NCI-H1105 (cell line): ENCODE measurements at regions not wholly inside any gene's neighbourhood (a gene's known extent, or its start where the extent isn't known, plus 50 kb on each side); places are given as distances from the start of the nearest gene placed in this dataset.
"Not testable (repeated sequence)": the region's sequence is repeated elsewhere in the genome, so short reads cannot be mapped to it uniquely, and the experiment has no call there.

Experiments
- DNase-seq: peaks from one replicate; lab custom pipeline; 2025; lab: John Stamatoyannopoulos, UW

GRCh38 chr2:21966139-21966538 is 842.4 kb downstream of the TDRD15 start:
- no peak for DNase-seq

- DNase-seq, result no peak
These were observed 847.2 kb downstream of the TDRD15 start for GRCh38 chr2:21970971-21971370.

- DNase-seq, result no peak
These were observed 848.8 kb downstream of the TDRD15 start for GRCh38 chr2:21972586-21972985.

GRCh38 chr2:21981127-21981526 is 857.4 kb downstream of the TDRD15 start:
- no peak for DNase-seq

- no peak for DNase-seq
These were observed 869.2 kb downstream of the TDRD15 start for GRCh38 chr2:21993002-21993401.

GRCh38 chr2:21996339-21996738 is 872.6 kb downstream of the TDRD15 start:
- no peak for DNase-seq

- DNase-seq, result no peak
These were observed 875.8 kb downstream of the TDRD15 start for GRCh38 chr2:21999522-21999921.

- no peak for DNase-seq
These were observed 878.3 kb downstream of the TDRD15 start for GRCh38 chr2:22002066-22002465.

GRCh38 chr2:22003270-22003669 is 879.5 kb downstream of the TDRD15 start:
- DNase-seq, result no peak

GRCh38 chr2:22011048-22011447 is 887.3 kb downstream of the TDRD15 start:
- no peak for DNase-seq

- DNase-seq, result no peak
These were observed 896.4 kb downstream of the TDRD15 start for GRCh38 chr2:22020091-22020742.

GRCh38 chr2:22027345-22028005 is 903.7 kb downstream of the TDRD15 start:
- no peak for DNase-seq

- no peak for DNase-seq
These were observed 911.6 kb downstream of the TDRD15 start for GRCh38 chr2:22035361-22035830.

GRCh38 chr2:22037274-22037673 is 913.5 kb downstream of the TDRD15 start:
- no peak for DNase-seq

- DNase-seq, result no peak
These were observed 920.0 kb downstream of the TDRD15 start for GRCh38 chr2:22043784-22044183.

GRCh38 chr2:22055784-22056620 is 932.2 kb downstream of the TDRD15 start:
- no peak for DNase-seq

GRCh38 chr2:22056621-22057132 is 932.9 kb downstream of the TDRD15 start:
- no peak for DNase-seq

GRCh38 chr2:22062679-22063078 is 938.9 kb downstream of the TDRD15 start:
- DNase-seq, result no peak

- DNase-seq, result no peak
These were observed 952.7 kb downstream of the TDRD15 start for GRCh38 chr2:22076454-22076853.

GRCh38 chr2:22078701-22079100 is 954.9 kb downstream of the TDRD15 start:
- DNase-seq, result no peak

GRCh38 chr2:22079583-22079982 is 955.8 kb downstream of the TDRD15 start:
- DNase-seq, result no peak

GRCh38 chr2:22086726-22087125 is 963.0 kb downstream of the TDRD15 start:
- DNase-seq, result no peak

- not testable (repeated sequence) for DNase-seq
These were observed 979.8 kb downstream of the TDRD15 start for GRCh38 chr2:22103617-22104016.
